Mammary epithelial cell (primary cell): ENCODE measurements at regions not wholly inside any gene's neighbourhood (a gene's known extent, or its start where the extent isn't known, plus 50 kb on each side); places are given as distances from the start of the nearest gene placed in this dataset.

ENCODE experiments used
- EZH2 ChIP-seq: IDR thresholded peaks from 2 replicates; pipeline ENCODE4 v1.6.1; 2012; ENCODE audit warnings: low read length, inconsistent platforms, borderline replicate concordance
- TF ChIP-seq, protein P1 (sequence below), 2 donors: IDR thresholded peaks in 1 of 2; conservative IDR thresholded peaks in 1 of 2; 2 replicates each; pipeline ENCODE4 v1.5.1; 2011 to 2012; ENCODE audit warnings: inconsistent platforms in 2 of 2, low read length in 2 of 2, mild to moderate bottlenecking in 2 of 2, control low read depth in 1 of 2, low read depth in 1 of 2; ENCODE audit not compliant: insufficient read depth in 1 of 2; ENCODE audit errors: extremely low read depth in 1 of 2

DNA sequence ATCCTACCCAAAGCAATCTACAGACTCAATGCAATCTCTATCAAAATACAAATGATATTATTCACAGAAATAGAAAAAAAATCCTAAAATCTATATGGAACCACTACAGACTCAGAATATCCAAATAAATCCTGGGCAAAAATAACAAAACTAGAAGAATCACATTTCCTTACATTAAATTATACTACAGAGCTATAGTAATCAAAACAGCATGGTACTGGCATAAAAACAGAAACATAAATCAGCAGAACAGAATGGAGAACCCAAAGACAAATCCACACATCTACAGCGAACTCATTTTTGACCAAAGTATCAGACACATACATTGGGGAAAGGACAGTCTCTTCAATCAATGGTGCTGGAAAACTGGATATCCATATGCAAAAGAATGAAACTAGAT lies 304.1 kb upstream of the FGF13 start:
- TF ChIP-seq, protein P1, sequence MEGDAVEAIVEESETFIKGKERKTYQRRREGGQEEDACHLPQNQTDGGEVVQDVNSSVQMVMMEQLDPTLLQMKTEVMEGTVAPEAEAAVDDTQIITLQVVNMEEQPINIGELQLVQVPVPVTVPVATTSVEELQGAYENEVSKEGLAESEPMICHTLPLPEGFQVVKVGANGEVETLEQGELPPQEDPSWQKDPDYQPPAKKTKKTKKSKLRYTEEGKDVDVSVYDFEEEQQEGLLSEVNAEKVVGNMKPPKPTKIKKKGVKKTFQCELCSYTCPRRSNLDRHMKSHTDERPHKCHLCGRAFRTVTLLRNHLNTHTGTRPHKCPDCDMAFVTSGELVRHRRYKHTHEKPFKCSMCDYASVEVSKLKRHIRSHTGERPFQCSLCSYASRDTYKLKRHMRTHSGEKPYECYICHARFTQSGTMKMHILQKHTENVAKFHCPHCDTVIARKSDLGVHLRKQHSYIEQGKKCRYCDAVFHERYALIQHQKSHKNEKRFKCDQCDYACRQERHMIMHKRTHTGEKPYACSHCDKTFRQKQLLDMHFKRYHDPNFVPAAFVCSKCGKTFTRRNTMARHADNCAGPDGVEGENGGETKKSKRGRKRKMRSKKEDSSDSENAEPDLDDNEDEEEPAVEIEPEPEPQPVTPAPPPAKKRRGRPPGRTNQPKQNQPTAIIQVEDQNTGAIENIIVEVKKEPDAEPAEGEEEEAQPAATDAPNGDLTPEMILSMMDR (conservative IDR thresholded peaks at IDR 0.05 in 1 of 2, IDR thresholded peaks at IDR 0.05 in 1 of 2; ENCODE audit: extremely low read depth in 1 of 2, insufficient read depth in 1 of 2, low read depth in 1 of 2, low read length in 2 of 2) = no peak
- no peak for TF ChIP-seq EZH2
